A549 (cell line): ENCODE measurements at regions not wholly inside any gene's neighbourhood (a gene's known extent, or its start where the extent isn't known, plus 50 kb on each side); places are given as distances from the start of the nearest gene placed in this dataset.

ENCODE experiments used
- BCL3 ChIP-seq: fragments of >200 bp; sonication (Bioruptor Twin); formaldehyde crosslinking; IDR thresholded peaks from 3 replicates; pipeline ENCODE4 v1.6.1; 2016
- CBX2 ChIP-seq: fragments of 200-600 bp; sonication (generic); IDR thresholded peaks from 2 replicates; pipeline ENCODE4 v1.6.1; 2016; ENCODE audit warnings: low read depth, mild to moderate bottlenecking, borderline replicate concordance
- CEBPB ChIP-seq, 2 experiments: fragments of >200 bp in 1 of 2; sonication (Bioruptor Twin) in 1 of 2; formaldehyde crosslinking in 1 of 2; IDR thresholded peaks; 2 replicates each; pipeline ENCODE4 v1.6.1; 2012 to 2016
- CHD2 ChIP-seq: fragments of 150-350 bp; IDR thresholded peaks from 2 replicates; pipeline ENCODE4 v1.6.1; 2014; ENCODE audit warnings: low read length; ENCODE audit not compliant: partially characterized antibody
- CTCF ChIP-seq: fragments of >200 bp; sonication (Bioruptor Twin); formaldehyde crosslinking; IDR thresholded peaks from 3 replicates; pipeline ENCODE4 v1.5.1; 2016
- HOXA7 ChIP-seq: fragments of 250-450 bp; sonication (Bioruptor Pico); IDR thresholded peaks from 2 replicates; pipeline ENCODE4 v1.5.0; 2020; ENCODE audit warnings: mild to moderate bottlenecking, moderate library complexity
- MAFK ChIP-seq: fragments of 450-650 bp; IDR thresholded peaks from 2 replicates; pipeline ENCODE4 v1.6.1; 2014; ENCODE audit not compliant: partially characterized antibody
- MAX ChIP-seq: IDR thresholded peaks from 2 replicates; pipeline ENCODE4 v1.6.1; 2012
- POLR2A ChIP-seq: IDR thresholded peaks from 2 replicates; pipeline ENCODE4 v1.6.1; 2012; ENCODE audit warnings: mild to moderate bottlenecking, low read length
- TP53 ChIP-seq: fragments of 250-450 bp; sonication (Bioruptor Pico); IDR thresholded peaks from 2 replicates; pipeline ENCODE4 v1.5.0; 2021; ENCODE audit warnings: mild to moderate bottlenecking, moderate library complexity
- TF ChIP-seq, protein P1 (sequence below): IDR thresholded peaks from 2 replicates; pipeline ENCODE4 v1.6.1; 2012; ENCODE audit warnings: low read depth, borderline replicate concordance
- TF ChIP-seq, protein P2 (sequence below): fragments of 450-650 bp; IDR thresholded peaks from 2 replicates; pipeline ENCODE4 v1.6.1; 2014; ENCODE audit warnings: antibody characterized with exemption

DNA sequence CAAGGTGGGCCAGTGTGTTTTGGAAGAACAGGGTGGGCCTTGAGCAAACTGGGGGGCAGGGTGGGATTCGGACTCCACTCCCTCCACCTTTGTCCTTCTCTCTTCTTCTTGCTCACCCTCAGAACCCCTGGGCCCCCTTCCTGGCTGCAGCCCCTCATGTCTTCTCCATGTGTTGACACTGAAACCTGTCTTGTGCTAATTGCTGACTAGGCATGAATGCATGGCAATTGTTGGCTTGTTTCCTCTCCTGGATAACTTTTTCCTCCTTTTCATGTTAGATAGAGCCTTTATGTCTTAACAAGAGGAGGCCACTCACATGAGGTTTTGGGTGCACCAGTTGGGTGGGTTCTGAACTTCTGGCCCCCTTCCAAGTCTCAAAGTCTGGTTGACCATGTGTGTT lies 181.6 kb upstream of the MKI67 start:
- no peak for TF ChIP-seq POLR2A
- TF ChIP-seq CTCF, result no peak
- TF ChIP-seq CHD2, result no peak
- TF ChIP-seq, protein P1, sequence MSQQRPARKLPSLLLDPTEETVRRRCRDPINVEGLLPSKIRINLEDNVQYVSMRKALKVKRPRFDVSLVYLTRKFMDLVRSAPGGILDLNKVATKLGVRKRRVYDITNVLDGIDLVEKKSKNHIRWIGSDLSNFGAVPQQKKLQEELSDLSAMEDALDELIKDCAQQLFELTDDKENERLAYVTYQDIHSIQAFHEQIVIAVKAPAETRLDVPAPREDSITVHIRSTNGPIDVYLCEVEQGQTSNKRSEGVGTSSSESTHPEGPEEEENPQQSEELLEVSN, result no peak
- no peak for TF ChIP-seq CBX2
- TF ChIP-seq TP53 (CRISPR knock-in tag), result no peak
- TF ChIP-seq, protein P2, sequence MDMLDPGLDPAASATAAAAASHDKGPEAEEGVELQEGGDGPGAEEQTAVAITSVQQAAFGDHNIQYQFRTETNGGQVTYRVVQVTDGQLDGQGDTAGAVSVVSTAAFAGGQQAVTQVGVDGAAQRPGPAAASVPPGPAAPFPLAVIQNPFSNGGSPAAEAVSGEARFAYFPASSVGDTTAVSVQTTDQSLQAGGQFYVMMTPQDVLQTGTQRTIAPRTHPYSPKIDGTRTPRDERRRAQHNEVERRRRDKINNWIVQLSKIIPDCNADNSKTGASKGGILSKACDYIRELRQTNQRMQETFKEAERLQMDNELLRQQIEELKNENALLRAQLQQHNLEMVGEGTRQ, result no peak
- TF ChIP-seq MAX, result no peak
- no peak for TF ChIP-seq HOXA7 (CRISPR knock-in tag)
- TF ChIP-seq MAFK, result peak; percentile 88
- TF ChIP-seq CEBPB (IDR thresholded peaks at IDR 0.05), result no peak
- TF ChIP-seq BCL3, result no peak
